PFSK-1 (cell line): ENCODE measurements at regions not wholly inside any gene's neighbourhood (a gene's known extent, or its start where the extent isn't known, plus 50 kb on each side); places are given as distances from the start of the nearest gene placed in this dataset.

Source experiments
- FOXP2 ChIP-seq: optimal IDR thresholded peaks from 2 replicates; pipeline ENCODE3; 2011; ENCODE audit warnings: borderline replicate concordance, control low read depth, inconsistent platforms; ENCODE audit not compliant: insufficient read depth; ENCODE audit errors: extremely low read length, extremely low read depth
- POLR2AphosphoS5 ChIP-seq: IDR thresholded peaks from 2 replicates; pipeline ENCODE4 v1.6.1; 2012; ENCODE audit warnings: low read depth, mild to moderate bottlenecking, control low read depth, low read length, moderate library complexity
- REST ChIP-seq, 2 experiments: IDR thresholded peaks; 2 replicates each; pipeline versions ENCODE4 v1.6.1 to v1.8.0; 2011 to 2012; ENCODE audit warnings: low read depth in 2 of 2, low read length in 2 of 2, control low read depth in 1 of 2, inconsistent platforms in 1 of 2, mild to moderate bottlenecking in 1 of 2, moderate library complexity in 1 of 2; ENCODE audit not compliant: insufficient read depth in 1 of 2
- SIN3A ChIP-seq: IDR thresholded peaks from 2 replicates; pipeline ENCODE4 v1.6.1; 2012; ENCODE audit warnings: mild to moderate bottlenecking, low read length, moderate library complexity, borderline replicate concordance; ENCODE audit not compliant: insufficient read depth
- TAF1 ChIP-seq: IDR thresholded peaks from 2 replicates; pipeline ENCODE4 v1.6.1; 2012; ENCODE audit warnings: low read length, control low read depth, borderline replicate concordance; ENCODE audit not compliant: insufficient read depth

GRCh38 chr15:62773369-62774165 lies 269.0 kb upstream of the TPM1 start:
- TF ChIP-seq FOXP2 = no peak
- no peak for TF ChIP-seq POLR2AphosphoS5
- TF ChIP-seq REST (IDR thresholded peaks at IDR 0.05; ENCODE audit: insufficient read depth in 1 of 2, low read depth in 2 of 2, low read length in 2 of 2) = no peak
- no peak for TF ChIP-seq TAF1
- no peak for TF ChIP-seq SIN3A

DNA sequence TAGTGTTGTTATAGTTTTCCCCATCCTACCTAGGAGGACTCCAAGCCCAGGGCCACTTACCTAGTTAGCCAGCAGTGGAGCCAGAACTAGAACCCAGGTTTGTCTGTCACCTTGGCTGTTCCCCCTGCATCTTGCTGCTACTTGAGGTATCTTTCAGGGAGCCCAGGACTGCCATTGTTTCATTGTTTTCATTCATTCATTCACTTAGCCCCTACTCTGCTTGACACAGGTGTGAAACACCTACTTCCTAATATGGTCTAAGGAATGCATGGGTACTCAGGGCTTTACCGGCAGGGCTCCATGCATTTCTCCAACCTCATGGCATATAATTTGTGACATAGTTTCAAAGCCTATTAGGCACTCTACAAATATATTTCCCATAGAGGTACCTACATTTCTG lies 266.6 kb upstream of the TPM1 start:
- TF ChIP-seq POLR2AphosphoS5 (no peak), REST (IDR thresholded peaks at IDR 0.05; ENCODE audit: insufficient read depth in 1 of 2, low read depth in 2 of 2, low read length in 2 of 2) (no peak), SIN3A (no peak), TAF1 (no peak), FOXP2 (no peak)

DNA sequence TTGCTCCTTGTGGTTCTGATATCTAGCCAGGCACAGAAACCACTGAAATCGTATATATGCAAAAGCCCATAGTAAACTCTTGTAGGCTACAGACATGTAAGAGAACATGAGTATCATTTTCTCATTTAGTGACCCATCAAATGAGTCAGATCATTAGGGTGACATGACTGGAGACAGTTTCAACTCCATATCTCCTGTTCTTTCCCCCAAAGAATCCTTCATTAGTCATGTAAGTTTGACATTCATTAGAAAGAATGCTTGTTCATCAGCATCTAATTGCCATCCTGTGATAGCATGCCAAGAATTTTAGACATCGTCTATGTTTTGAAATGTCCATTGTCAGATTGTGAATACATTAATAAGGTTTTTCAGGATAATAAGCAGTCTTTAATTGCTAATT lies 264.9 kb upstream of the TPM1 start:
- no peak for TF ChIP-seq FOXP2
- no peak for TF ChIP-seq POLR2AphosphoS5
- no peak for TF ChIP-seq TAF1
- no peak for TF ChIP-seq REST (IDR thresholded peaks at IDR 0.05; ENCODE audit: insufficient read depth in 1 of 2, low read depth in 2 of 2, low read length in 2 of 2)
- no peak for TF ChIP-seq SIN3A

DNA sequence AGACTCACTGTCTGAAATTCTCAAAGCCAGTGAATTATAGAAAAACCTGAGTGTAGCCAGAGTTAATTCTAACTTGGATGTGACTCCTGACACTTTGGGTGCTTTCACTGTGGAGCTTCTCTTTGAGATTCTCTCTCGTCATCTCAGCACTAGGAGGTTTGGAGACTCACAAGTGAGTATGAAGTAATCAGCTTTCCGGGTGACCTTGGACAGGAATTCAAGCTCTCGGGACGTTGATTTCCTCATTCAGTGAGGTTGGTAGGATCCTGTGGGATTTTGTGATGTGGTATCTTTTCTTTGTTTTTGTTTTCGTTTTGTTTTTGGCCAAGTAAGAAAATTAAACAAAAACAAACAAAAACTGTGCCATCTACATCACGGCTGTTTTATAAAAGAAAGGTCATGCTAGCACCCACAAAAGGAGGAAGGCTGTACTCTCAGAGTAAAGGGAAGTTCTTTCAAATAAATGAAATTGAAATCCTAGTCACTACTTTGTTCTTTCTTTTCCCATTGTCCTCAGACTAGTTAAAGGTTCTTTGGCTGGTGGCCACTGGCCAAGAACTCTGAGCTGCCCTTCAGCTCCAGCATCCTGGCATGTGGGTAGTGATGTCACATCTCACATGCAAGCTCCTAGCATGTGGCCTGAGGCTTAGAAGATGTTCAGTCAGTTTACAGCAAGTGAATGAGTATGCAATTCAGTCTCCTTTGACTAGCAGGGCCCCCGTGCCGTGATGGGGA lies 263.3 kb upstream of the TPM1 start:
- no peak for TF ChIP-seq TAF1
- no peak for TF ChIP-seq FOXP2
- no peak for TF ChIP-seq POLR2AphosphoS5

GRCh38 chr15:62779899-62780298 lies 262.6 kb upstream of the TPM1 start:
- TF ChIP-seq REST (IDR thresholded peaks at IDR 0.05; ENCODE audit: insufficient read depth in 1 of 2, low read depth in 2 of 2, low read length in 2 of 2) (no peak), SIN3A (no peak), TAF1 (no peak)
